ENCODE measurements at regions not wholly inside any gene's neighbourhood (a gene's known extent, or its start where the extent isn't known, plus 50 kb on each side); places are given as distances from the start of the nearest gene placed in this dataset.
"Not testable (repeated sequence)": the region's sequence is repeated elsewhere in the genome, so short reads cannot be mapped to it uniquely, and the experiment has no call there.

DNA sequence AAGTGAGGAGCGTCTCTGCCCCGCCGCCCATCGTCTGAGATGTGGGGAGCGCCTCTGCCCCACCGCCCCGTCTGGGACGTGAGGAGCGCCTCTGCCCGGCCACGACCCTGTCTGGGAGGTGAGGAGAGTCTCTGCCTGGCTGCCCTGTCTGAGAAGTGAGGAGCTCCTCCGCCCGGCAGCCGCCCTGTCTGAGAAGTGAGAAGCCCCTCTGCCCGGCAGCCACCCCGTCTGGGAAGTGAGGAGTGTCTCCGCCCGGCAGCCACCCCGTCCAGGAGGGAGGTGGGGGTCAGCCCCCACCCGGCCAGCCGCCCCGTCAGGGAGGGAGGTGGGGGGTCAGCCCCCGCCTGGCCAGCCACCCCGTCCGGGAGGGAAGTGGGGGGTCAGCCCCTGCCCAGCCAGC is 823.0 kb upstream of the GBE1 start:
- H3K79me1 ChIP-seq (ENCODE audit: low read length); H3K36me3 ChIP-seq (ENCODE audit: control insufficient read depth, insufficient read depth, low read length); H2BK5ac ChIP-seq (ENCODE audit: low read length); H4K8ac ChIP-seq (ENCODE audit: low read depth, low read length); H2BK15ac ChIP-seq (replicated peaks; ENCODE audit: low read depth); H3K56ac ChIP-seq (ENCODE audit: low read length); H3K9ac ChIP-seq (ENCODE audit: low read length); H3K4me3 ChIP-seq (ENCODE audit: low read length); H3K4me1 ChIP-seq (ENCODE audit: control insufficient read depth, low read depth, low read length); H2AK5ac ChIP-seq (ENCODE audit: low read length); H3K27me3 ChIP-seq (ENCODE audit: insufficient read depth, low read length, poor library complexity); H3K23ac ChIP-seq (ENCODE audit: low read length); H3K4ac ChIP-seq (ENCODE audit: low read depth, low read length); H3K18ac ChIP-seq (ENCODE audit: low read length); H3K4me2 ChIP-seq (ENCODE audit: low read length); H3K79me2 ChIP-seq (ENCODE audit: control insufficient read depth, insufficient read depth, low read length); H2BK120ac ChIP-seq (ENCODE audit: low read depth, low read length); H4K5ac ChIP-seq (ENCODE audit: low read length); H3K27ac ChIP-seq (ENCODE audit: low read depth, low read length); DNase-seq: not testable (repeated sequence)
- WGBS (ENCODE audit: extremely low coverage, insufficient coverage, low lambda C conversion rate) = no CpG with 5 or more reads among the region's 25 CpGs

DNA sequence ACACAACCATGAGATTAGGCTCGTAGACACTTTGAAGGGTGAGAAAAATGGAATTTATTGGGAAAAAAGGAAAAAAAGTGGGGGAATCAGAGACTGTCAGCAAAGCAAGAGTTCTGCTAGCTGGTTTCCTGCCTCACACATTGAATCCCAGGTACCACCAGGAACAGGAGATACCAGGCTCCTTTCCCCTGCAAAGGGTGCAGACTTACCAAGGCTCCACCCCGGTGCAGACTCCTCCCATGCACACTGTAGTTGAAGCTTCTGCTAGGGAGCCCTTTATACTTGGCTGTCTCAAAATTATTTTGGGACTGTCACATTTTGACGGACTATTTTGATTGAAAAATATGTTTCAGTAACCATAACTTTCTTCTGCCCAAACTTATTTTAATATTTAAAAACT is 819.9 kb upstream of the GBE1 start:
- no peak overlapping the region for H3K9ac ChIP-seq (ENCODE audit: low read length)
- no peaks in the 10 kb centered on the region for H3K79me2 ChIP-seq (ENCODE audit: control insufficient read depth, insufficient read depth, low read length)
- H2BK120ac ChIP-seq (ENCODE audit: low read depth, low read length) = no peak overlapping the region
- DNase-seq = peak; percentile 13
- no peak overlapping the region for H2AK5ac ChIP-seq (ENCODE audit: low read length)
- no peak overlapping the region for H3K56ac ChIP-seq (ENCODE audit: low read length)
- no peak overlapping the region for H2BK5ac ChIP-seq (ENCODE audit: low read length)
- H3K79me1 ChIP-seq (ENCODE audit: low read length) = no peaks in the 10 kb centered on the region
- H3K4ac ChIP-seq (ENCODE audit: low read depth, low read length) = no peak overlapping the region
- WGBS (ENCODE audit: extremely low coverage, insufficient coverage, low lambda C conversion rate) = no CpG with 5 or more reads among the region's 3 CpGs
- H3K4me2 ChIP-seq (ENCODE audit: low read length) = no peak overlapping the region
- H4K8ac ChIP-seq (ENCODE audit: low read depth, low read length) = no peak overlapping the region
- H2BK15ac ChIP-seq (replicated peaks; ENCODE audit: low read depth) = no peak overlapping the region
- no peak overlapping the region for H4K5ac ChIP-seq (ENCODE audit: low read length)
- no peaks in the 10 kb centered on the region for H3K4me1 ChIP-seq (ENCODE audit: control insufficient read depth, low read depth, low read length)
- H3K4me3 ChIP-seq (ENCODE audit: low read length) = no peak overlapping the region
- H3K23ac ChIP-seq (ENCODE audit: low read length) = no peak overlapping the region
- no peaks in the 10 kb centered on the region for H3K27me3 ChIP-seq (ENCODE audit: insufficient read depth, low read length, poor library complexity)
- H3K18ac ChIP-seq (ENCODE audit: low read length) = no peak overlapping the region
- H3K36me3 ChIP-seq (ENCODE audit: control insufficient read depth, insufficient read depth, low read length) = no peaks in the 10 kb centered on the region
- H3K27ac ChIP-seq (ENCODE audit: low read depth, low read length) = no peak overlapping the region

DNA sequence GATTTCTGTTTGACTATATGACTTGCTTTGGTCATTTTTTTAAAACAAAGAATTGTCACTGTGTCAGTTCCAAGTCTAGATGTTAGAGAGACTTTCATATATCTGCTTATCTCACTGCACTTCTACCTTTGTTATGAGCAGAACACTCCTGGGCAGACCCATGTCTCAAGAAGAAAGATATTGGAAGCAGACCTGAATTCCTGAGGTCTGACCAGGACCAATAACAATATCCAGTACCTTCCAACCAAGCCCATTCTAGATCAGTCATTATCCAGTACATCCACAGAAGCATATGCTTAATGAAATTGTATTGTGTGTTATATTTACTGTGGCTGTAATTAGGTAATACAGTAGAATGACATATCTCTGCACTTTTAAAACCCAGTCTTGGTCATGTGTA is 811.3 kb upstream of the GBE1 start:
- Histone ChIP-seq H3K9ac (ENCODE audit: low read length) (no peak overlapping the region), H3K4ac (ENCODE audit: low read depth, low read length) (no peak overlapping the region), H3K4me2 (ENCODE audit: low read length) (no peak overlapping the region), H3K4me1 (ENCODE audit: control insufficient read depth, low read depth, low read length) (no peaks in the 10 kb centered on the region), H3K4me3 (ENCODE audit: low read length) (no peak overlapping the region), H3K56ac (ENCODE audit: low read length) (no peak overlapping the region), H3K23ac (ENCODE audit: low read length) (no peak overlapping the region), H2BK15ac (replicated peaks; ENCODE audit: low read depth) (no peak overlapping the region), H2BK5ac (ENCODE audit: low read length) (no peak overlapping the region), H2BK120ac (ENCODE audit: low read depth, low read length) (no peak overlapping the region), H4K5ac (ENCODE audit: low read length) (no peak overlapping the region), H3K27ac (ENCODE audit: low read depth, low read length) (no peak overlapping the region), H3K79me2 (ENCODE audit: control insufficient read depth, insufficient read depth, low read length) (no peaks in the 10 kb centered on the region), H3K18ac (ENCODE audit: low read length) (no peak overlapping the region), H3K79me1 (ENCODE audit: low read length) (no peaks in the 10 kb centered on the region), H2AK5ac (ENCODE audit: low read length) (no peak overlapping the region), H4K8ac (ENCODE audit: low read depth, low read length) (no peak overlapping the region), H3K27me3 (ENCODE audit: insufficient read depth, low read length, poor library complexity) (no peaks in the 10 kb centered on the region), H3K36me3 (ENCODE audit: control insufficient read depth, insufficient read depth, low read length) (no peaks in the 10 kb centered on the region)
- DNase-seq = no peak

DNA sequence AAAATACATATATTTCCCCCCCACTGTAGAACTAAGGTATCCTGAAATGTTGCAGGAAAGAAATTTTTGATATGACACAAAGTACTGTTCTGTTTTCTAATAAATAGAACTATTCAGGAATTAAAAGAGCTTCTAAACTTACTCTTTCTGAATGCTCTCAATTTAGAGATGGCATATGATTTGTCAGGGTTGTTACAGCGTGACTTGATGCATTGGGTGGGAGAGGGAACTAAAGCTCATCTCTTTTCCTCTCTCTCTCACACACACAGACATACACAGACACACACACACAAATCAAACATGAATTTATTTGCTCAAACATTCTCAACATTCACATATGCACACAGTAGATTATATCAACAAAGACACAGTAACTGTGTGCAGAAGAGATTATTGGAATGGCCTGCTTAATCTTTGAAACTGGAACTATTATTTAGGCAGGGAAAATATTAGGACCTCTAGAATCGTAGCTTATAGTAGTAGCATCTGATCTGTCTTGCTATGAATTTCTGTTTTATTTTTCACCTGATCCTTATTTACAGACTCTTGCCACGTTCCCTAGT is 807.4 kb upstream of the GBE1 start:
- Histone ChIP-seq H4K5ac (ENCODE audit: low read length) (no peak overlapping the region), H2AK5ac (ENCODE audit: low read length) (no peak overlapping the region), H2BK15ac (replicated peaks; ENCODE audit: low read depth) (no peak overlapping the region), H3K9ac (ENCODE audit: low read length) (no peak overlapping the region), H3K79me1 (ENCODE audit: low read length) (no peaks in the 10 kb centered on the region), H3K27me3 (ENCODE audit: insufficient read depth, low read length, poor library complexity) (no peaks in the 10 kb centered on the region), H3K36me3 (ENCODE audit: control insufficient read depth, insufficient read depth, low read length) (no peaks in the 10 kb centered on the region), H3K4me2 (ENCODE audit: low read length) (no peak overlapping the region), H3K4me3 (ENCODE audit: low read length) (no peak overlapping the region), H2BK120ac (ENCODE audit: low read depth, low read length) (no peak overlapping the region), H2BK5ac (ENCODE audit: low read length) (no peak overlapping the region), H3K56ac (ENCODE audit: low read length) (no peak overlapping the region), H4K8ac (ENCODE audit: low read depth, low read length) (no peak overlapping the region), H3K23ac (ENCODE audit: low read length) (no peak overlapping the region), H3K27ac (ENCODE audit: low read depth, low read length) (no peak overlapping the region), H3K4me1 (ENCODE audit: control insufficient read depth, low read depth, low read length) (no peaks in the 10 kb centered on the region), H3K79me2 (ENCODE audit: control insufficient read depth, insufficient read depth, low read length) (no peaks in the 10 kb centered on the region), H3K18ac (ENCODE audit: low read length) (no peak overlapping the region), H3K4ac (ENCODE audit: low read depth, low read length) (no peak overlapping the region)
- DNase-seq = no peak
- WGBS (ENCODE audit: extremely low coverage, insufficient coverage, low lambda C conversion rate) = no CpG with 5 or more reads among the region's 3 CpGs

DNA sequence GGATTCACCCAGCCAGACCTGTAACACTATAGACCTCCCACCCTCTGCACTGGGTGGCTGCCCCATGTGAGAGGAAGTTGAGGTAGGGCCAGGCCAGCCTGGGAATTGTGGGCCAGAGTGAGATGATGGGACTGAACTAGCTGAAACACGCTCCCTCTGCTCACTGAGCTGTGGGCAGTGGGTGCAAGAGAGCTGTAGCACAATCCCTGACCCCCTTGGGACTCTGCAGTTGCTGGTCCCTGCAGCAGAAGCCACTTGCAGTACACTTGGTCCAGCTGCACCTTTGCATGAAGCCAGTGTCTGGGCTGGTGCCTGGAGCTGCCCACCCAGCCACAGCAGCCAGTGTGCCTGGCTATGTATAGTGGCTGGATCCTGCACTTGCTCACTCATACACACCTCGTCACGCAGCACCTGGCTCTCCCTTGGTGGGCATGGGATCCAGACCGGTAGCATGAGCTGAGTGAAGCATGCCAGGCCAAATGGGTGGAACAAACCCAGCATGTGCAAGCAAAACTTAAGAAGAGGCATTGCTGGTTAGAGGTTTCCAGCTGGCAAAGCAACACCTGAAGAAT is 805.7 kb upstream of the GBE1 start:
- no peaks in the 10 kb centered on the region for H3K79me2 ChIP-seq (ENCODE audit: control insufficient read depth, insufficient read depth, low read length)
- H3K9ac ChIP-seq (ENCODE audit: low read length) = no peak overlapping the region

DNA sequence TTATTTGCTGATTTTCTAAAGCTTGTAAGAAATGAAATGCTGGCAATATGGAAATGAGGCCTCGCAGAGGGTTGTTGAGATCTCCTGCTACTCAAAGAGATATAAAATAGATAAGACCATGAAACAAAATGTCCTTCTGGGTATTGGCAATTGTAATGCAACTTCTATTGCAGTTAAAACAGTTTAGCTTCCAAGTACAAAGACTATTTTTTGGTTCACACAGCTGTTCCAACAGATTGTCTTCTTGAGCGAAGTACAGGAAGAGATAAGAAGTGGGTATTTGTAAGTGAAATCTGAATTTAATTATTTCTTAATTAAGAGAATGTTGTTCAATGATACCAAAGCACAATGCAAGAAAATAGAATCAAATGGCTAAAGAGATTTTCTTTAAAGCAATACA is 801.5 kb upstream of the GBE1 start:
- H3K4me1 ChIP-seq (ENCODE audit: control insufficient read depth, low read depth, low read length) = no peaks in the 10 kb centered on the region
- H2BK120ac ChIP-seq (ENCODE audit: low read depth, low read length) = no peak overlapping the region
- DNase-seq = no peak
- H2BK15ac ChIP-seq (replicated peaks; ENCODE audit: low read depth) = no peak overlapping the region
- no peaks in the 10 kb centered on the region for H3K79me2 ChIP-seq (ENCODE audit: control insufficient read depth, insufficient read depth, low read length)
- H3K4me3 ChIP-seq (ENCODE audit: low read length) = no peak overlapping the region
- no peak overlapping the region for H3K4me2 ChIP-seq (ENCODE audit: low read length)
- WGBS (ENCODE audit: extremely low coverage, insufficient coverage, low lambda C conversion rate) = no CpG with 5 or more reads among the region's 2 CpGs
- H3K27ac ChIP-seq (ENCODE audit: low read depth, low read length) = no peak overlapping the region
- no peak overlapping the region for H2BK5ac ChIP-seq (ENCODE audit: low read length)
- no peak overlapping the region for H3K18ac ChIP-seq (ENCODE audit: low read length)
- no peak overlapping the region for H3K9ac ChIP-seq (ENCODE audit: low read length)
- H3K23ac ChIP-seq (ENCODE audit: low read length) = no peak overlapping the region
- H4K8ac ChIP-seq (ENCODE audit: low read depth, low read length) = no peak overlapping the region
- H3K79me1 ChIP-seq (ENCODE audit: low read length) = no peaks in the 10 kb centered on the region
- no peaks in the 10 kb centered on the region for H3K36me3 ChIP-seq (ENCODE audit: control insufficient read depth, insufficient read depth, low read length)
- H3K56ac ChIP-seq (ENCODE audit: low read length) = no peak overlapping the region
- no peak overlapping the region for H3K4ac ChIP-seq (ENCODE audit: low read depth, low read length)
- no peak overlapping the region for H4K5ac ChIP-seq (ENCODE audit: low read length)
- no peak overlapping the region for H2AK5ac ChIP-seq (ENCODE audit: low read length)
- no peaks in the 10 kb centered on the region for H3K27me3 ChIP-seq (ENCODE audit: insufficient read depth, low read length, poor library complexity)

More for the DNA sequence above, 805.7 kb upstream of the GBE1 start:
- Histone ChIP-seq H4K5ac (ENCODE audit: low read length) (no peak overlapping the region), H3K23ac (ENCODE audit: low read length) (no peak overlapping the region), H3K36me3 (ENCODE audit: control insufficient read depth, insufficient read depth, low read length) (no peaks in the 10 kb centered on the region), H2BK15ac (replicated peaks; ENCODE audit: low read depth) (no peak overlapping the region), H3K79me1 (ENCODE audit: low read length) (no peaks in the 10 kb centered on the region), H3K27ac (ENCODE audit: low read depth, low read length) (no peak overlapping the region), H2BK120ac (ENCODE audit: low read depth, low read length) (no peak overlapping the region), H3K27me3 (ENCODE audit: insufficient read depth, low read length, poor library complexity) (no peaks in the 10 kb centered on the region), H3K4me1 (ENCODE audit: control insufficient read depth, low read depth, low read length) (no peaks in the 10 kb centered on the region), H4K8ac (ENCODE audit: low read depth, low read length) (no peak overlapping the region), H3K18ac (ENCODE audit: low read length) (no peak overlapping the region), H2BK5ac (ENCODE audit: low read length) (no peak overlapping the region), H3K4me3 (ENCODE audit: low read length) (no peak overlapping the region), H3K4me2 (ENCODE audit: low read length) (no peak overlapping the region), H3K56ac (ENCODE audit: low read length) (no peak overlapping the region), H3K4ac (ENCODE audit: low read depth, low read length) (no peak overlapping the region), H2AK5ac (ENCODE audit: low read length) (no peak overlapping the region)
- DNase-seq = no peak
- no CpG with 5 or more reads among the region's 4 CpGs for WGBS (ENCODE audit: extremely low coverage, insufficient coverage, low lambda C conversion rate)
